ENCODE measurements at regions not wholly inside any gene's neighbourhood (a gene's known extent, or its start where the extent isn't known, plus 50 kb on each side); places are given as distances from the start of the nearest gene placed in this dataset.
"Not testable (repeated sequence)": the region's sequence is repeated elsewhere in the genome, so short reads cannot be mapped to it uniquely, and the experiment has no call there.

- no peaks in the 10 kb centered on the region for H3K9me3 Mint-ChIP-seq
- DNase-seq: no peak
- no peak overlapping the region for H3K4me3 Mint-ChIP-seq
- H3K27me3 Mint-ChIP-seq: no peaks in the 10 kb centered on the region
- no peak for ATAC-seq
- peaks cover 17% of the 10 kb centered on the region for H3K4me1 Mint-ChIP-seq
- peak overlapping the region in 1 of 2 donors; percentile 95 for H3K27ac Mint-ChIP-seq
Observed at GRCh38 chr17:14442798-14443528, 142.1 kb downstream of the HS3ST3B1 start.

GRCh38 chr17:14437176-14437575, 136.3 kb downstream of the HS3ST3B1 start:
- H3K4me3 Mint-ChIP-seq: no peak overlapping the region

GRCh38 chr17:14436266-14436665, 135.4 kb downstream of the HS3ST3B1 start:
- Mint-ChIP-seq H3K4me1 (peaks cover 23% of the 10 kb centered on the region), H3K9me3 (no peaks in the 10 kb centered on the region), H3K4me3 (no peak overlapping the region), H3K27ac (no peak overlapping the region), H3K27me3 (no peaks in the 10 kb centered on the region)
- DNase-seq (no peak), ATAC-seq (no peak)

More at GRCh38 chr17:14437176-14437575, 136.3 kb downstream of the HS3ST3B1 start:
- DNase-seq: no peak
- peaks cover 23% of the 10 kb centered on the region for H3K4me1 Mint-ChIP-seq
- no peaks in the 10 kb centered on the region for H3K27me3 Mint-ChIP-seq
- no peaks in the 10 kb centered on the region for H3K9me3 Mint-ChIP-seq
- H3K27ac Mint-ChIP-seq: no peak overlapping the region
- ATAC-seq: no peak

- Mint-ChIP-seq H3K27ac (no peak overlapping the region), H3K27me3 (no peaks in the 10 kb centered on the region), H3K4me1 (peaks cover 25% of the 10 kb centered on the region), H3K9me3 (peaks cover 4 to 7% of the 10 kb centered on the region in 2 donors), H3K4me3 (no peak overlapping the region)
- DNase-seq: no peak
- no peak for ATAC-seq
Observed at GRCh38 chr17:14434506-14434905, 133.6 kb downstream of the HS3ST3B1 start.

- peaks cover 46% of the 10 kb centered on the region for H3K4me1 Mint-ChIP-seq
- peaks cover 4 to 7% of the 10 kb centered on the region in 2 donors for H3K9me3 Mint-ChIP-seq
- no peak overlapping the region for H3K27ac Mint-ChIP-seq
- no peak for ATAC-seq
- no peaks in the 10 kb centered on the region for H3K27me3 Mint-ChIP-seq
- DNase-seq: no peak
- H3K4me3 Mint-ChIP-seq: no peak overlapping the region
Observed at GRCh38 chr17:14432079-14432478, 131.2 kb downstream of the HS3ST3B1 start.

GRCh38 chr17:14429084-14429483, 128.2 kb downstream of the HS3ST3B1 start:
- no peaks in the 10 kb centered on the region for H3K27me3 Mint-ChIP-seq
- H3K4me3 Mint-ChIP-seq: peak overlapping the region; percentile 72 to 74
- H3K9me3 Mint-ChIP-seq: peaks cover 4 to 7% of the 10 kb centered on the region in 2 donors
- H3K4me1 Mint-ChIP-seq: peaks cover 60% of the 10 kb centered on the region
- ATAC-seq: no peak
- peak overlapping the region; percentile 60 to 81 for H3K27ac Mint-ChIP-seq
- no peak for DNase-seq

GRCh38 chr17:14428648-14429029, 127.8 kb downstream of the HS3ST3B1 start:
- DNase-seq (peak; percentile 26 to 36), ATAC-seq (peak; percentile 82)
- Mint-ChIP-seq H3K9me3 (peaks cover 4 to 7% of the 10 kb centered on the region in 2 donors), H3K27me3 (no peaks in the 10 kb centered on the region), H3K4me1 (peaks cover 63% of the 10 kb centered on the region), H3K4me3 (peak overlapping the region; percentile 72 to 74), H3K27ac (peak overlapping the region; percentile 60 to 81)

GRCh38 chr17:14427900-14428647, 127.2 kb downstream of the HS3ST3B1 start:
- peak; percentile 99 for ATAC-seq
- no peaks in the 10 kb centered on the region for H3K27me3 Mint-ChIP-seq
- H3K27ac Mint-ChIP-seq: peak overlapping the region; percentile 60 to 82
- peaks cover 4 to 7% of the 10 kb centered on the region in 2 donors for H3K9me3 Mint-ChIP-seq
- peak overlapping the region; percentile 72 to 74 for H3K4me3 Mint-ChIP-seq
- peak; percentile 41 to 56 for DNase-seq
- H3K4me1 Mint-ChIP-seq: peaks cover 65% of the 10 kb centered on the region

GRCh38 chr17:14423156-14423555, 122.3 kb downstream of the HS3ST3B1 start:
- H3K27ac Mint-ChIP-seq, H3K4me3 Mint-ChIP-seq, H3K9me3 Mint-ChIP-seq, H3K27me3 Mint-ChIP-seq, ATAC-seq, DNase-seq: not testable (repeated sequence)
- peaks cover 42% of the 10 kb centered on the region for H3K4me1 Mint-ChIP-seq

- Mint-ChIP-seq H3K4me1 (peaks cover 6% of the 10 kb centered on the region), H3K27me3 (no peaks in the 10 kb centered on the region), H3K27ac (no peak overlapping the region), H3K9me3 (peaks cover 0 to 16% of the 10 kb centered on the region in 2 donors), H3K4me3 (no peak overlapping the region)
- no peak for ATAC-seq
- no peak for DNase-seq
Observed at GRCh38 chr17:14417336-14417735, 116.5 kb downstream of the HS3ST3B1 start.

GRCh38 chr17:14409292-14409691, 108.4 kb downstream of the HS3ST3B1 start:
- Mint-ChIP-seq H3K4me3 (no peak overlapping the region), H3K27ac (no peak overlapping the region), H3K9me3 (peaks cover 8 to 11% of the 10 kb centered on the region in 2 donors), H3K27me3 (no peaks in the 10 kb centered on the region), H3K4me1 (peaks cover 12% of the 10 kb centered on the region)
- DNase-seq (no peak), ATAC-seq (no peak)

- DNase-seq (no peak), ATAC-seq (no peak)
- peaks cover 8 to 19% of the 10 kb centered on the region in 2 donors for H3K9me3 Mint-ChIP-seq
- H3K4me1 Mint-ChIP-seq: peaks cover 26% of the 10 kb centered on the region
- H3K27me3 Mint-ChIP-seq: no peaks in the 10 kb centered on the region
- H3K4me3 Mint-ChIP-seq: no peak overlapping the region
- no peak overlapping the region for H3K27ac Mint-ChIP-seq
Observed at GRCh38 chr17:14407541-14407940, 106.7 kb downstream of the HS3ST3B1 start.

GRCh38 chr17:14405189-14405588, 104.3 kb downstream of the HS3ST3B1 start:
- H3K27ac Mint-ChIP-seq: no peak overlapping the region
- DNase-seq (no peak), ATAC-seq (no peak)
- no peaks in the 10 kb centered on the region for H3K27me3 Mint-ChIP-seq
- H3K4me1 Mint-ChIP-seq: peaks cover 26% of the 10 kb centered on the region
- H3K4me3 Mint-ChIP-seq: no peak overlapping the region
- H3K9me3 Mint-ChIP-seq: peaks cover 14 to 27% of the 10 kb centered on the region in 2 donors

Data from stimulated activated naive CD8-positive, alpha-beta T cell treated with anti-CD3 and anti-CD28 coated beads, Interleukin-15, amount 100 ng/mL, for 72 hours (primary cell).